ENCODE measurements at regions not wholly inside any gene's neighbourhood (a gene's known extent, or its start where the extent isn't known, plus 50 kb on each side); places are given as distances from the start of the nearest gene placed in this dataset.

DNA sequence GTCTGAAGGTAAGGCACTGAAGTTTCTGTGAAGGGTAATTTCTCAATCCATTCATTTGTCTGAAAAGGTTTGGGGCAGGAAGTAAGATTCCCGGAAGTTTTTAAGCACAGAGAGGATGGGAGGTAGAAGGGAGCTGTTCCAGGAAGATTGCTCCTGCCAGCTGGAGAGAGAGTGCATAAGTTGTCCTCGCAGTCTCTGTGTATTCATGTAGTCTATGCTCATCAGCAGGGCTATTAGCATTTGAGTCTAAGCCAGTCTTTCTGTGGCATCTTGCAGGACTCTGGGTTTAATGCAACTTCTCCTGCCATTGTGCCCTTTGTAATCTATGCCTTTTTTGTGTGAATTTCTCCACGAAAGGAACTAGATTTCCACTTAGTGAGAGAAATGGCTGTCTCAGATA, 140.8 kb upstream of the FGGY start:
- Histone ChIP-seq H3K4me1 (ENCODE audit: control insufficient read depth, insufficient read depth, low read length) (peaks cover 3% of the 10 kb centered on the region), H3K9me3 (ENCODE audit: control insufficient read depth, low read length) (peaks cover 14% of the 10 kb centered on the region), H3K9ac (ENCODE audit: extremely low read depth, low read length, poor library complexity, severe bottlenecking) (no peak overlapping the region), H3K4me3 (ENCODE audit: low read length) (no peak overlapping the region), H3K27ac (ENCODE audit: low read depth, low read length) (no peak overlapping the region), H3K27me3 (ENCODE audit: control insufficient read depth, insufficient read depth, low read length, poor library complexity, severe bottlenecking) (no peaks in the 10 kb centered on the region), H3K36me3 (ENCODE audit: control insufficient read depth, insufficient read depth, low read length) (no peaks in the 10 kb centered on the region)
- TF ChIP-seq, protein P1, sequence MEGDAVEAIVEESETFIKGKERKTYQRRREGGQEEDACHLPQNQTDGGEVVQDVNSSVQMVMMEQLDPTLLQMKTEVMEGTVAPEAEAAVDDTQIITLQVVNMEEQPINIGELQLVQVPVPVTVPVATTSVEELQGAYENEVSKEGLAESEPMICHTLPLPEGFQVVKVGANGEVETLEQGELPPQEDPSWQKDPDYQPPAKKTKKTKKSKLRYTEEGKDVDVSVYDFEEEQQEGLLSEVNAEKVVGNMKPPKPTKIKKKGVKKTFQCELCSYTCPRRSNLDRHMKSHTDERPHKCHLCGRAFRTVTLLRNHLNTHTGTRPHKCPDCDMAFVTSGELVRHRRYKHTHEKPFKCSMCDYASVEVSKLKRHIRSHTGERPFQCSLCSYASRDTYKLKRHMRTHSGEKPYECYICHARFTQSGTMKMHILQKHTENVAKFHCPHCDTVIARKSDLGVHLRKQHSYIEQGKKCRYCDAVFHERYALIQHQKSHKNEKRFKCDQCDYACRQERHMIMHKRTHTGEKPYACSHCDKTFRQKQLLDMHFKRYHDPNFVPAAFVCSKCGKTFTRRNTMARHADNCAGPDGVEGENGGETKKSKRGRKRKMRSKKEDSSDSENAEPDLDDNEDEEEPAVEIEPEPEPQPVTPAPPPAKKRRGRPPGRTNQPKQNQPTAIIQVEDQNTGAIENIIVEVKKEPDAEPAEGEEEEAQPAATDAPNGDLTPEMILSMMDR (conservative IDR thresholded peaks at IDR 0.05) = no peak
- H3K27ac Mint-ChIP-seq = no peak overlapping the region
- WGBS, 2 experiments (ENCODE audit: insufficient coverage in 1 of 2, insufficient read length in 1 of 2) = 43 to 53% methylated on average over 2 to 3 of the region's 3 CpGs
- H3K36me3 Mint-ChIP-seq (ENCODE audit: low read depth) = peaks cover 2% of the 10 kb centered on the region
- H3K4me3 Mint-ChIP-seq = no peak overlapping the region
- peaks cover 3% of the 10 kb centered on the region for H3K27me3 Mint-ChIP-seq (ENCODE audit: insufficient read depth)
- peaks cover 18% of the 10 kb centered on the region for H3K9me3 Mint-ChIP-seq
- H3K4me1 Mint-ChIP-seq = peaks cover 8% of the 10 kb centered on the region
- no peak for DNase-seq

DNA sequence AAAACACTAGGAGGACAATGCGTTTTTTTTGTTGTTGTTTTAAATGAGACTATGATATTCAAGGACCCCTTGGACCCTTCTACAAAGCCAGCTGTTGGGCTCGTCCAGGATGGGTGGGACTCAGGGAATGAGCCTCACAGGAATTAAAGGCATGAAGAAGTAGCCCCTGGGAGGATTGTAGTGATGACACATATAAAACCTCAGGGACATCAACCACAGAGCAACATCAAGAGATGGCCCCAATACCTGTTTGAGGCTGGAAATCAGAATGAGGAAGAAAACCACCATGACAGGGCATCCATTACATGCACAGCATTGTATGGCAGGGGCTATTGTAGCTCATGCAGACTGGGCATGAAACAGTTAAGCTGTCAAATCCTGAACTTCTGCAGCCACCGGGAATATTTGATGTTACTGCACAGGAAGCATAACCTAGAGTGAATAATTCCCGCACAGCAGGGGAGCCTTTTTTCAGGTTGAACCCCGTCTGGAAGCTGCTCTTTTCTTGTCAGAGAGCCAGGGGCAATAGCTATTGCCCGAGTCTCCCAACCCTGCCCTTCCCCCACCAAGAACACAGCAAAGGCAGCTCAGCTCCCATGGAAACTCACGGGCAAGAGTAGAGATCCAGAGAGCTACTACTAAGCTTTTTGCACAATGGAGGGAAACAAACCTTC, 140.2 kb upstream of the FGGY start:
- peaks cover 14% of the 10 kb centered on the region for H3K9me3 ChIP-seq (ENCODE audit: control insufficient read depth, low read length)
- Mint-ChIP-seq H3K9me3 (peaks cover 18% of the 10 kb centered on the region), H3K27me3 (ENCODE audit: insufficient read depth) (no peaks in the 10 kb centered on the region), H3K27ac (peak overlapping the region; percentile 15), H3K36me3 (ENCODE audit: low read depth) (peaks cover 2% of the 10 kb centered on the region), H3K4me3 (no peak overlapping the region), H3K4me1 (peaks cover 8% of the 10 kb centered on the region)
- no peaks in the 10 kb centered on the region for H3K27me3 ChIP-seq (ENCODE audit: control insufficient read depth, insufficient read depth, low read length, poor library complexity, severe bottlenecking)
- TF ChIP-seq, protein P1 (conservative IDR thresholded peaks at IDR 0.05) = no peak
- DNase-seq = peak; percentile 60
- no peak overlapping the region for H3K4me3 ChIP-seq (ENCODE audit: low read length)
- no peaks in the 10 kb centered on the region for H3K36me3 ChIP-seq (ENCODE audit: control insufficient read depth, insufficient read depth, low read length)
- peaks cover 3% of the 10 kb centered on the region for H3K4me1 ChIP-seq (ENCODE audit: control insufficient read depth, insufficient read depth, low read length)
- H3K9ac ChIP-seq (ENCODE audit: extremely low read depth, low read length, poor library complexity, severe bottlenecking) = no peak overlapping the region
- WGBS, 2 experiments (ENCODE audit: insufficient coverage in 1 of 2, insufficient read length in 1 of 2) = 17 to 46% methylated on average over 6 to 7 of the region's 7 CpGs
- peak overlapping the region; percentile 71 for H3K27ac ChIP-seq (ENCODE audit: low read depth, low read length)

DNA sequence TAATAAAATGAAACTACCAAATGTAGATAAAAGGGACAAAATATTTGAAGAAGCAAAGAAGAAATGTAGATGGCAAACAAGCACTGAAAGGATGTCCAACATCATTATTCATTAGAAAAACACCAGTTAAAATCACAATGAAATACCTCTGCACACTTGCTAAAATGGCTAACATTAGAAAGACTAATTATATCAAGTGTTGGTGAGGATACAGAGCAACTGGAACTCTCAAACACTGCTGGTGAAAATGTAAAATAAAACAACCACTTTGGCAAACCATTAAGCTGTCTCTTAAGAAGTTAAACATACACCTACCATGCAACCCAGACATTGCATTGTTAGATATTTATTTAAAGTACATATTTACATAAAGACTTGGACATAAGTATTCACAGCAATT, 138.6 kb upstream of the FGGY start:
- Histone ChIP-seq H3K27ac (ENCODE audit: low read depth, low read length) (no peak overlapping the region), H3K36me3 (ENCODE audit: control insufficient read depth, insufficient read depth, low read length) (no peaks in the 10 kb centered on the region), H3K27me3 (ENCODE audit: control insufficient read depth, insufficient read depth, low read length, poor library complexity, severe bottlenecking) (no peaks in the 10 kb centered on the region), H3K9me3 (ENCODE audit: control insufficient read depth, low read length) (peaks cover 14% of the 10 kb centered on the region), H3K4me1 (ENCODE audit: control insufficient read depth, insufficient read depth, low read length) (peaks cover 3% of the 10 kb centered on the region), H3K9ac (ENCODE audit: extremely low read depth, low read length, poor library complexity, severe bottlenecking) (no peak overlapping the region), H3K4me3 (ENCODE audit: low read length) (peak overlapping the region; percentile 19)
- DNase-seq = no peak
- TF ChIP-seq, protein P1 (conservative IDR thresholded peaks at IDR 0.05) = no peak
- H3K36me3 Mint-ChIP-seq (ENCODE audit: low read depth) = peaks cover 2% of the 10 kb centered on the region
- H3K4me1 Mint-ChIP-seq = peaks cover 8% of the 10 kb centered on the region
- H3K27me3 Mint-ChIP-seq (ENCODE audit: insufficient read depth) = no peaks in the 10 kb centered on the region
- no peak overlapping the region for H3K27ac Mint-ChIP-seq
- H3K4me3 Mint-ChIP-seq = no peak overlapping the region
- H3K9me3 Mint-ChIP-seq = peaks cover 18% of the 10 kb centered on the region

Measured in endodermal cell (in vitro differentiated cells).